Central memory CD8-positive, alpha-beta T cell (primary cell): ENCODE measurements at regions not wholly inside any gene's neighbourhood (a gene's known extent, or its start where the extent isn't known, plus 50 kb on each side); places are given as distances from the start of the nearest gene placed in this dataset.
"Not testable (repeated sequence)": the region's sequence is repeated elsewhere in the genome, so short reads cannot be mapped to it uniquely, and the experiment has no call there.

Source experiments
- ATAC-seq: fragments of 150-1000 bp; cut with Tn5 transposase; replicated peaks from 2 replicates; pipeline ENCODE4 v1.10.0; 2022; ENCODE audit warnings: mild to moderate bottlenecking, moderate FRiP score, moderate number of reproducible peaks; ENCODE audit not compliant: poor library complexity, severe bottlenecking; ENCODE audit errors: extremely low read depth
- DNase-seq, 2 donors: peaks; one replicate each; pipeline ENCODE4 v3.0.0; 2021; ENCODE audit warnings: low spot score in 2 of 2
- H3K27ac Mint-ChIP-seq: one replicate; pipeline ENCODE4 v1.8.0; 2022; ENCODE audit warnings: low read depth, mild to moderate bottlenecking, moderate library complexity, mixed read lengths
- H3K27me3 Mint-ChIP-seq: one replicate; pipeline ENCODE4 v1.8.0; 2022; ENCODE audit warnings: mixed read lengths
- H3K36me3 Mint-ChIP-seq: one replicate; pipeline ENCODE4 v1.8.0; 2022; ENCODE audit warnings: mild to moderate bottlenecking, moderate library complexity, mixed read lengths; ENCODE audit not compliant: insufficient read depth
- H3K4me1 Mint-ChIP-seq: one replicate; pipeline ENCODE4 v1.8.0; 2022; ENCODE audit warnings: mixed read lengths
- H3K4me3 Mint-ChIP-seq: one replicate; pipeline ENCODE4 v1.8.0; 2022; ENCODE audit warnings: mild to moderate bottlenecking, moderate library complexity, mixed read lengths
- H3K9me3 Mint-ChIP-seq: one replicate; pipeline ENCODE4 v1.8.0; 2022; ENCODE audit warnings: mixed read lengths

- H3K9me3 Mint-ChIP-seq: no peaks in the 10 kb centered on the region
- H3K4me1 Mint-ChIP-seq: peaks cover 8% of the 10 kb centered on the region
- no peaks in the 10 kb centered on the region for H3K36me3 Mint-ChIP-seq
- no peak overlapping the region for H3K4me3 Mint-ChIP-seq
- H3K27me3 Mint-ChIP-seq: no peaks in the 10 kb centered on the region
- H3K27ac Mint-ChIP-seq: no peak overlapping the region
- DNase-seq (no peak), ATAC-seq (no peak)
These were observed 98.9 kb upstream of the TRIB2 start for GRCh38 chr2:12617853-12618252.

DNA sequence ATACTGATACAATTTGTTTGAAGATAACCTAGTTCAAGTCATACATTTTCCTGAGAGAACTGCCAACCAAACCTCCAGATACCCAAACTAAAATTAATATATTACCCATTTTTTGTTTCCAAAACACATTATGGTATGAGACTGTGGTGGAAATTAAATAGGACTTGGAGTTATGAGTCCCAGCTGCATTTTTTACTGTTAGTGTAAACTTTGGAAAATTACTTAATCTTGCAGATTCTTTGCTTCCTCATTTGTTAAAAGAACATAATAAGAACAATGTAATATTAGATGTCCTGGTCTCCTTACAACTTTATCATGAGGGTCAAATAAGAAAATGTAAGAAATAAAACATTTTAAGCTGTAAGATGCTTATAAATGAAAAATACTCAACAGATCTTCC is 98.2 kb upstream of the TRIB2 start:
- DNase-seq (no peak), ATAC-seq (no peak)
- Mint-ChIP-seq H3K4me3 (no peak overlapping the region), H3K9me3 (no peaks in the 10 kb centered on the region), H3K27me3 (no peaks in the 10 kb centered on the region), H3K4me1 (peaks cover 8% of the 10 kb centered on the region), H3K36me3 (no peaks in the 10 kb centered on the region), H3K27ac (no peak overlapping the region)

DNA sequence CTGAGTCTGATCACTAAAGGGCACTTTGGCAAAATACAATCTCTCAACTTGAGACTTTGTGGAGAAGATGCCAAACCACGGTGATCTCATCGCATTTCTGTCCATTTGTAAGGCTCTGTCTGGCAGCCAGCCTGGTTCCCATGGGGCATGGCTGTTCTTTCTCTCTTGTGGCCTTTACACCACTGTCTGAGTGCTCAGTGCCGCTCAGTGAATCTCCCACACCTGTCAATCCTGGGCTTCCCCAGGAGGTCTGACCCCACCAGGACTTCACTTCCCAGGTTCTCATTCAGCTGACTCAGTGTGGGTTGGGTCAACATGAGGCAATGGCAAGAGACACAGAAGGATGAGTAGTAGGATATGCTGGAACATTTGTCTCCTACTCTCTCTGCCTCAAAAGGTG is 96.8 kb upstream of the TRIB2 start:
- no peaks in the 10 kb centered on the region for H3K27me3 Mint-ChIP-seq
- H3K4me1 Mint-ChIP-seq: peaks cover 8% of the 10 kb centered on the region
- no peaks in the 10 kb centered on the region for H3K9me3 Mint-ChIP-seq
- DNase-seq (no peak), ATAC-seq (no peak)
- H3K27ac Mint-ChIP-seq: no peak overlapping the region
- H3K4me3 Mint-ChIP-seq: no peak overlapping the region
- H3K36me3 Mint-ChIP-seq: no peaks in the 10 kb centered on the region

DNA sequence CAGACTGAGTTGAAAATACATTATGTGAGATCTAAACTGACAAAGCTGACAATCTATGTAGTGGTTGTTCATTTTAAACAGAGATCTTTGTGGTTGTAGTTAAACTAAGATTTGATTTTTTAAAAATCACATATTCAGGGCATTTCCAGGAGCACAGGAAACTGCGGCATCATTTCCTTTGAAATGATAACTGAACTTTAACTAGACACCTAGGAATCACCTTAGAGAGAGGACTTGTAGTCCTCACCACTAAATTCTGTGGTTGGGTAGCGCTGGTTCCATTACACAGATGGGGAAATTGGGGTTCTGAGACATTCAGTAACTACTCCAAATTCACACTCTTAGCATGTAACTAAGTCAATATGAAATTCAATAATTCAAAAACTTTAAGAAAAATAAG is 96.0 kb upstream of the TRIB2 start:
- H3K36me3 Mint-ChIP-seq: no peaks in the 10 kb centered on the region

GRCh38 chr2:12623051-12623450 is 93.7 kb upstream of the TRIB2 start:
- Mint-ChIP-seq H3K36me3 (no peaks in the 10 kb centered on the region), H3K9me3 (no peaks in the 10 kb centered on the region), H3K27me3 (no peaks in the 10 kb centered on the region), H3K27ac (no peak overlapping the region), H3K4me3 (no peak overlapping the region), H3K4me1 (peaks cover 8% of the 10 kb centered on the region)
- DNase-seq (no peak), ATAC-seq (no peak)

More for the DNA sequence above, 96.0 kb upstream of the TRIB2 start:
- no peaks in the 10 kb centered on the region for H3K27me3 Mint-ChIP-seq
- no peak overlapping the region for H3K27ac Mint-ChIP-seq
- DNase-seq (no peak), ATAC-seq (no peak)
- peaks cover 8% of the 10 kb centered on the region for H3K4me1 Mint-ChIP-seq
- H3K4me3 Mint-ChIP-seq: no peak overlapping the region
- no peaks in the 10 kb centered on the region for H3K9me3 Mint-ChIP-seq

DNA sequence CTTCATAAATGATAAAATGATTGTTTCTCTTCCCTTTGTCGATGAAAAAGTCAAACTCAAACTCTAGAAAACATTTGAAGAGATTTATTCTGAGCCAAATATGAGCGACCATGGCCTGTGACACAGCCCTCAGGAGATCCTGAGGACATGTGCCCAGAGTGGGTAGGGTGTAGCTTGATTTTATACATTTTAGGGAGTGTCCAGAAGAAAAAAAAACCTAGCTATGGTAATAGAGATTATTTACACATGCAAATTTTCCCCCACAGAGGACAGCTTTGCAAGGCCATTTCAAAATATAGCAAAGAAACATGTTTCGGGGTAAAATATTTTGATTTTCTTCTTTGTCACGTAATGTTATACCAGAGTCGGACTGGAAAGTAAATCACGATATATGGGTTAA is 92.4 kb upstream of the TRIB2 start:
- no peak overlapping the region for H3K4me3 Mint-ChIP-seq
- DNase-seq: no peak
- H3K4me1 Mint-ChIP-seq: peaks cover 7% of the 10 kb centered on the region
- H3K9me3 Mint-ChIP-seq: no peaks in the 10 kb centered on the region
- no peaks in the 10 kb centered on the region for H3K36me3 Mint-ChIP-seq
- H3K27me3 Mint-ChIP-seq: no peaks in the 10 kb centered on the region
- H3K27ac Mint-ChIP-seq: no peak overlapping the region
- ATAC-seq: no peak

GRCh38 chr2:12624905-12625598 is 91.7 kb upstream of the TRIB2 start:
- Mint-ChIP-seq H3K4me3 (no peak overlapping the region), H3K27ac (peak overlapping the region; percentile 45), H3K9me3 (no peaks in the 10 kb centered on the region), H3K36me3 (no peaks in the 10 kb centered on the region), H3K27me3 (no peaks in the 10 kb centered on the region), H3K4me1 (peaks cover under 1% of the 10 kb centered on the region)
- DNase-seq (no peak), ATAC-seq (no peak)

DNA sequence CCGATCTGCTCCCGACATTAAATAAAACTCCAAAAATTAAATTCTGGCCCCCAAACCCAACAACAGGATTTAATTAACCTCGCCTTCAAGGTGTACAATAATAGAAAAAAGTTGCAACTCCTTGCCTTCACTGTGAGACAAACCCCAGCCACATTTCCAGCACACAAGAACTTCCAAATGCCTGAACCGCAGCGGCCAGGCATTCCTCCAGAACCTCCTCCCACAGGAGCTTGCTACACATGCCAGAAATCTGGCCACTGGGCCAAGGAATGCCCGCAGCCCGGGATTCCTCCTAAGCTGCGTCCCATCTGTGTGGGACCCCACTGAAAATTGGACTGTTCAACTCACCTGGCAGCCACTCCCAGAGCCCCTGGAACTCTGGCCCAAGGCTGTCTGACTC is 88.2 kb upstream of the TRIB2 start:
- not testable (repeated sequence) for ATAC-seq, H3K27me3 Mint-ChIP-seq, H3K27ac Mint-ChIP-seq, H3K36me3 Mint-ChIP-seq, H3K9me3 Mint-ChIP-seq, H3K4me3 Mint-ChIP-seq, H3K4me1 Mint-ChIP-seq, DNase-seq

GRCh38 chr2:12636837-12637581 is 79.7 kb upstream of the TRIB2 start:
- ATAC-seq (no peak), DNase-seq (no peak)
- Mint-ChIP-seq H3K4me3 (no peak overlapping the region), H3K27ac (no peak overlapping the region), H3K36me3 (no peaks in the 10 kb centered on the region), H3K4me1 (no peaks in the 10 kb centered on the region), H3K9me3 (no peaks in the 10 kb centered on the region), H3K27me3 (no peaks in the 10 kb centered on the region)

GRCh38 chr2:12637754-12638153 is 79.0 kb upstream of the TRIB2 start:
- no peaks in the 10 kb centered on the region for H3K4me1 Mint-ChIP-seq
- no peak overlapping the region for H3K4me3 Mint-ChIP-seq
- no peaks in the 10 kb centered on the region for H3K36me3 Mint-ChIP-seq
- no peak for ATAC-seq
- no peaks in the 10 kb centered on the region for H3K9me3 Mint-ChIP-seq
- H3K27ac Mint-ChIP-seq: no peak overlapping the region
- no peak for DNase-seq
- H3K27me3 Mint-ChIP-seq: no peaks in the 10 kb centered on the region

DNA sequence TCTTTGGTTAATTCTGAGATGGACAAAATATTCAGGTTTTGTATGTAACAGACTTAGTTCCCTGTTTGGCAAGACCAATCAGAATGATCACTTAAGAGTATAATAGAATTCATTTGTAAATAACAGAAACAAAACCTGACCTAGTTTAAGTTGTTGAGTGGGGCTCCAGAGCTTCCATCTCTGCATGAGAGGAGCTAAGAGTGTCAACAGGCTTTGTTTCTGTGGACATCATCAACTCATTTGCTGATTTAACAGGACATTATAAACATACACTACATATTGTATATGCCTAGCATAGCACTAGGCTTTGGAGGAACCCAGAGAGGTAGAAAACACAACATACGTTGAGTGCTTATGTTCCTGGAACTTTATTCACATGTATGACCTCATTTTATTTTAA is 75.3 kb upstream of the TRIB2 start:
- Mint-ChIP-seq H3K4me1 (no peaks in the 10 kb centered on the region), H3K4me3 (no peak overlapping the region), H3K36me3 (no peaks in the 10 kb centered on the region), H3K27me3 (no peaks in the 10 kb centered on the region), H3K27ac (no peak overlapping the region), H3K9me3 (peaks cover 7% of the 10 kb centered on the region)
- DNase-seq: no peak
- no peak for ATAC-seq

DNA sequence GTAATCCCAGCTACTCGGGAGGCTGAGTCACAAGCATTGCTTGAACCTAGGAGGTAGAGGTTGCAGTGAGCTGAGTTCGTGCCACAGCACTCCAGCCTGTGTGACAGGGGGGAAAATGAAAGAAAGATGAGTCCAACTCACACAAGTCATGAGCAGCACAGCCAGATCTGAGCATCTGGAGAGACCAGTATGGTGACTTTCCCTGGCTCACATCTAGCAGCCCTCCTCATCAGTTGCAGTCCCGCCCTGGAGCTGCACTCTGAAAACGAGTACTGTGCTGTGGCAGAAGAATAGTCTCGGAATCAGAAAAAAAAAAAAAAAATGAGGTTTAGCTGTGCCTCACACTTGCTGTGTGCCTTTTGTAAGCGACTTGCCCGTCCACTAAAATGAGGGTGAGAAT is 74.4 kb upstream of the TRIB2 start:
- DNase-seq (no peak), ATAC-seq (no peak)
- no peak overlapping the region for H3K27ac Mint-ChIP-seq
- H3K4me1 Mint-ChIP-seq: no peaks in the 10 kb centered on the region
- H3K36me3 Mint-ChIP-seq: no peaks in the 10 kb centered on the region
- H3K4me3 Mint-ChIP-seq: no peak overlapping the region
- no peaks in the 10 kb centered on the region for H3K27me3 Mint-ChIP-seq
- peaks cover 11% of the 10 kb centered on the region for H3K9me3 Mint-ChIP-seq

DNA sequence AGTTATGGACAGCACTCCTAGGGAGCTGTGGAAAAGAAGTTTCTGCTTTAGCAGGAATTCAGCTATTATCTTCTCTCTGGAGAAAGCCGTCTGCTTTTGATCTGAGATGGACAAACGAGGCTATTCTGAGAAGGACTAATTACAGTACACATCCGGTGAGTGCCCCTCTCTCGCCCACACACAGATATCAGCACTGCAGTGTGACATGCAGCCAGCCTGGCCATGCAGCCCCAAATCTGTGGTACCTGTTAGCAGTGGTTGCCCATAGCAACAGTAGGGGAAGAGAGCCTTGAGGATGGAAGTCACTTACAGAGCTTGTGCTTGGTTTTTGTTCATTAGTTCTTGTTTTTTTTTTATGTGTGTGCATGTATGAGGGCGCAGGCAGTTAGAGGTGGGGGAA is 73.9 kb upstream of the TRIB2 start:
- no peak overlapping the region for H3K4me3 Mint-ChIP-seq
- no peaks in the 10 kb centered on the region for H3K36me3 Mint-ChIP-seq
- no peak overlapping the region for H3K27ac Mint-ChIP-seq
- no peak for DNase-seq
- H3K9me3 Mint-ChIP-seq: peaks cover 11% of the 10 kb centered on the region
- no peaks in the 10 kb centered on the region for H3K27me3 Mint-ChIP-seq
- H3K4me1 Mint-ChIP-seq: no peaks in the 10 kb centered on the region
- ATAC-seq: no peak
